Endothelial cell of umbilical vein (primary cell): ENCODE measurements at regions not wholly inside any gene's neighbourhood (a gene's known extent, or its start where the extent isn't known, plus 50 kb on each side); places are given as distances from the start of the nearest gene placed in this dataset.

ENCODE experiments used
- BruUV-seq: library from RNA; stranded (reverse); fragments of 400-500 nt; replicated peaks from 2 replicates; lab custom pipeline; 2021; lab: Mats Ljungman, UMichigan
- CTCF ChIA-PET: fragments of 300-600, 350-600 bp; sonication (Branson Sonifier 250); formaldehyde crosslinking; loops from one replicate; lab custom pipeline; 2021; ENCODE audit warnings: antibody characterized with exemption, inconsistent platforms; lab: Charles Lee
- POLR2A ChIA-PET: fragments of 300-600, 350-600 bp; sonication (Branson Sonifier 250); formaldehyde crosslinking; loops from one replicate; lab custom pipeline; 2021; ENCODE audit warnings: antibody characterized with exemption, inconsistent platforms; lab: Charles Lee
- DNase-seq: peaks from one replicate; pipeline ENCODE4 v3.0.0-alpha.2; 2011; ENCODE audit warnings: low read depth, low spot score
- FAIRE-seq: peaks from 2 replicates; lab custom pipeline; 2011; peaks lifted over from hg19 to GRCh38; lab: Jason Lieb, UNC
- H2AFZ ChIP-seq: 2 replicates; pipeline ENCODE4 v1.6.0; 2012; ENCODE audit warnings: low read depth, low read length, control low read depth, inconsistent platforms
- H3K27ac ChIP-seq: 2 replicates; pipeline ENCODE4 v1.5.1; 2011; ENCODE audit warnings: low read depth, mild to moderate bottlenecking, control low read depth, low read length, moderate library complexity; ENCODE audit not compliant: insufficient read depth
- H3K27me3 ChIP-seq, 2 experiments: 2 replicates each; pipeline versions ENCODE4 v1.6.0 to v1.6.1; 2011; ENCODE audit warnings: low read length in 2 of 2, mixed read lengths in 1 of 2; ENCODE audit not compliant: control insufficient read depth in 2 of 2, insufficient read depth in 2 of 2
- H3K36me3 ChIP-seq, 2 experiments: 2 replicates in 1 of 2; 3 replicates in 1 of 2; pipeline ENCODE4 v1.5.1; 2011; ENCODE audit warnings: low read length in 2 of 2, mild to moderate bottlenecking in 1 of 2, moderate library complexity in 1 of 2; ENCODE audit not compliant: control insufficient read depth in 2 of 2, insufficient read depth in 2 of 2; ENCODE audit errors: extremely low read depth in 1 of 2
- H3K4me1 ChIP-seq: 3 replicates; pipeline ENCODE4 v1.5.1; 2011; ENCODE audit warnings: mild to moderate bottlenecking, low read length; ENCODE audit not compliant: control insufficient read depth, insufficient read depth; ENCODE audit errors: extremely low read depth
- H3K4me2 ChIP-seq: 2 replicates; pipeline ENCODE4 v1.6.1; 2011; ENCODE audit warnings: low read length, control low read depth, mixed read lengths; ENCODE audit not compliant: insufficient read depth
- H3K4me3 ChIP-seq, 3 experiments: fragments of 200-600 bp in 1 of 3; sonication (generic), shearing (Covaris generic) in 1 of 3; replicated peaks in 1 of 3; 2 replicates each; pipeline ENCODE4 v1.5.1; 2011 to 2016; ENCODE audit warnings: control low read depth in 3 of 3, low read length in 3 of 3, mild to moderate bottlenecking in 2 of 3, inconsistent platforms in 1 of 3, low read depth in 1 of 3, moderate library complexity in 1 of 3; ENCODE audit not compliant: insufficient read depth in 1 of 3
- H3K79me2 ChIP-seq: 2 replicates; pipeline ENCODE4 v1.6.0; 2012; ENCODE audit warnings: low read length, inconsistent platforms; ENCODE audit not compliant: control insufficient read depth, insufficient read depth
- H3K9ac ChIP-seq: replicated peaks from 2 replicates; pipeline ENCODE3; 2011; ENCODE audit warnings: low read length, control low read depth; ENCODE audit not compliant: insufficient read depth; ENCODE audit errors: extremely low read depth
- H3K9me1 ChIP-seq: replicated peaks from 3 replicates; pipeline ENCODE4 v1.6.0; 2011; ENCODE audit warnings: mild to moderate bottlenecking, low read length; ENCODE audit not compliant: control insufficient read depth, insufficient read depth; ENCODE audit errors: extremely low read depth
- H3K9me3 ChIP-seq: replicated peaks from 2 replicates; pipeline ENCODE4 v1.5.1; 2012; ENCODE audit warnings: low read length, inconsistent platforms; ENCODE audit not compliant: control insufficient read depth, insufficient read depth
- H4K20me1 ChIP-seq: replicated peaks from 2 replicates; pipeline ENCODE3; 2011; ENCODE audit warnings: mild to moderate bottlenecking, low read length; ENCODE audit not compliant: control insufficient read depth, insufficient read depth; ENCODE audit errors: extremely low read depth
- CTCF ChIP-seq, 2 donors: IDR thresholded peaks; 1 replicate in 1 of 2; 2 replicates in 1 of 2; pipeline ENCODE4 v1.5.1; 2011; ENCODE audit warnings: low read length in 2 of 2, mild to moderate bottlenecking in 2 of 2, moderate library complexity in 2 of 2, control low read depth in 1 of 2, inconsistent platforms in 1 of 2, low read depth in 1 of 2; ENCODE audit not compliant: insufficient read depth in 1 of 2; ENCODE audit errors: extremely low read depth in 1 of 2
- EZH2 ChIP-seq: IDR thresholded peaks from 2 replicates; pipeline ENCODE4 v1.6.1; 2012; ENCODE audit warnings: borderline replicate concordance, low read depth, mild to moderate bottlenecking, moderate library complexity, low read length, inconsistent platforms; ENCODE audit not compliant: severe bottlenecking
- FOS ChIP-seq: IDR thresholded peaks from 2 replicates; pipeline ENCODE4 v1.6.1; 2011; ENCODE audit warnings: mild to moderate bottlenecking, low read length, moderate library complexity, borderline replicate concordance; ENCODE audit not compliant: insufficient read depth
- GATA2 ChIP-seq: IDR thresholded peaks from 2 replicates; pipeline ENCODE4 v1.7.0; 2011; ENCODE audit warnings: low read depth, mild to moderate bottlenecking, moderate library complexity, mixed read lengths, low read length; ENCODE audit not compliant: insufficient read length, insufficient read depth
- JUN ChIP-seq: IDR thresholded peaks from 2 replicates; pipeline ENCODE4 v1.6.1; 2011; ENCODE audit warnings: borderline replicate concordance, low read depth; ENCODE audit not compliant: insufficient read length, insufficient read depth
- MAX ChIP-seq: IDR thresholded peaks from 2 replicates; pipeline ENCODE4 v1.6.1; 2011; ENCODE audit not compliant: insufficient read depth, insufficient read length
- MYC ChIP-seq: IDR thresholded peaks from one replicate; pipeline ENCODE4 v1.6.1; 2011; ENCODE audit warnings: mild to moderate bottlenecking, low read depth, low read length
- POLR2A ChIP-seq: IDR thresholded peaks from 2 replicates; pipeline ENCODE4 v1.6.1; 2012; ENCODE audit warnings: low read depth, mild to moderate bottlenecking, control low read depth, low read length
- POLR2AphosphoS5 ChIP-seq: IDR thresholded peaks from 2 replicates; pipeline ENCODE4 v1.6.1; 2012; ENCODE audit warnings: low read depth, mild to moderate bottlenecking, control low read depth, low read length, moderate library complexity; ENCODE audit not compliant: insufficient read depth
- dilution Hi-C: fragments of 300-500 bp; cut with MboI; formaldehyde crosslinking; loops from one replicate; pipeline ENCODE4 v1.15.0; 2019; ENCODE audit warnings: low sequenced_read_pairs; ENCODE audit not compliant: extremely low pct_ligation_motif_present
- intact Hi-C: fragments of 100-400 bp; cut with micrococcal nuclease; formaldehyde crosslinking; loops from one replicate; pipeline ENCODE4 v1.10.0; 2022

DNA sequence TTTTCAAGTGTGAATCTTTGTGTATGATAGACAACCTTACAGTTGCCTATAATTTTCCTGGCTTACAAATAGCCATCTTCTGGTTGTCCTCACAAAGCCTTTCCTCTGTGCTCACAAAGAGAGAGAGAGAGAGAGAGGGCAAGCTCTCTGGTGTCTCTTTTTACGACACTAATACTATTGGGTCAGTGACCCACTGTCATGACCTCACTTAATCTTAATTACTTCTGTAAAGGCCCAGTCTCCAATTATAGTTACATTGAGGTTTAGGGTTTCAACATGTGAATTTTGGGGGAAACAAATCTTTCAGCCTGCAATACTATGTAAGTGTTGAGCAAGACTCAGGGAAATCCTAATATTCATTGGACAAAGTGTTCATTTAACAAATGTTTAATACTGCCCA is 167.4 kb upstream of the COL11A1 start:
- intact Hi-C loops (no loop called here), dilution Hi-C loops (no loop called here)
- CTCF ChIA-PET: no interaction called here
- no TSS peak for BruUV-seq
- H3K79me2 ChIP-seq: no peaks in the 10 kb centered on the region
- H3K27me3 ChIP-seq: no peaks in the 10 kb centered on the region
- no peak overlapping the region for H3K9ac ChIP-seq
- FAIRE-seq: no peak
- no peak for DNase-seq
- POLR2A ChIA-PET: no interaction called here
- no peak overlapping the region for H3K27ac ChIP-seq
- H3K9me3 ChIP-seq: no peaks in the 10 kb centered on the region
- H3K36me3 ChIP-seq: no peaks in the 10 kb centered on the region
- no peak overlapping the region for H2AFZ ChIP-seq
- H3K4me2 ChIP-seq: no peak overlapping the region
- H3K4me3 ChIP-seq: no peak overlapping the region
- H4K20me1 ChIP-seq: no peaks in the 10 kb centered on the region
- no peaks in the 10 kb centered on the region for H3K4me1 ChIP-seq
- no peaks in the 10 kb centered on the region for H3K9me1 ChIP-seq
- TF ChIP-seq MAX (no peak), JUN (no peak), FOS (no peak), GATA2 (no peak), EZH2 (no peak), MYC (no peak), POLR2A (no peak), CTCF (IDR thresholded peaks at IDR 0.05; ENCODE audit: extremely low read depth in 1 of 2, insufficient read depth in 1 of 2, low read depth in 1 of 2, low read length in 2 of 2) (no peak), POLR2AphosphoS5 (no peak)
